ENCODE measurements at regions not wholly inside any gene's neighbourhood (a gene's known extent, or its start where the extent isn't known, plus 50 kb on each side); places are given as distances from the start of the nearest gene placed in this dataset.

GRCh38 chr16:79449067-79449769, 151.3 kb downstream of the MAF start:
- TF ChIP-seq CTCF (conservative IDR thresholded peaks at IDR 0.05; ENCODE audit: low read length): no peak
- no peak for TF ChIP-seq EZH2phosphoT487 (IDR thresholded peaks at IDR 0.05; ENCODE audit: borderline replicate concordance, low read depth, low read length)
